Keratinocyte (primary cell): ENCODE measurements at regions not wholly inside any gene's neighbourhood (a gene's known extent, or its start where the extent isn't known, plus 50 kb on each side); places are given as distances from the start of the nearest gene placed in this dataset.
"Not testable (repeated sequence)": the region's sequence is repeated elsewhere in the genome, so short reads cannot be mapped to it uniquely, and the experiment has no call there.

ENCODE experiments used
- DNase-seq: peaks from one replicate; pipeline ENCODE4 v3.0.0-alpha.2; 2011; ENCODE audit warnings: low read depth, missing footprints, low spot score
- FAIRE-seq: peaks from 2 replicates; lab custom pipeline; 2011; peaks lifted over from hg19 to GRCh38; lab: Jason Lieb, UNC
- H2AFZ ChIP-seq: 2 replicates; pipeline ENCODE4 v1.6.0; 2012; ENCODE audit warnings: low read length, control low read depth, inconsistent platforms; ENCODE audit not compliant: control insufficient read depth
- H3K27ac ChIP-seq: 2 replicates; pipeline ENCODE4 v1.5.1; 2011; ENCODE audit warnings: low read length; ENCODE audit not compliant: control insufficient read depth, insufficient read depth
- H3K27me3 ChIP-seq: 3 replicates; pipeline ENCODE4 v1.6.0; 2011; ENCODE audit warnings: low read length; ENCODE audit not compliant: control insufficient read depth, insufficient read depth; ENCODE audit errors: extremely low read depth
- H3K36me3 ChIP-seq, 2 experiments: 2 replicates in 1 of 2; 3 replicates in 1 of 2; pipeline ENCODE4 v1.5.1; 2011; ENCODE audit warnings: low read length in 2 of 2, mild to moderate bottlenecking in 1 of 2; ENCODE audit not compliant: control insufficient read depth in 2 of 2, insufficient read depth in 2 of 2; ENCODE audit errors: extremely low read depth in 1 of 2
- H3K4me1 ChIP-seq: 3 replicates; pipeline ENCODE4 v1.5.1; 2011; ENCODE audit warnings: low read length; ENCODE audit not compliant: control insufficient read depth, insufficient read depth; ENCODE audit errors: extremely low read depth
- H3K4me2 ChIP-seq: 3 replicates; pipeline ENCODE4 v1.6.0; 2011; ENCODE audit warnings: low read depth, low read length; ENCODE audit not compliant: control insufficient read depth, insufficient read depth; ENCODE audit errors: extremely low read depth
- H3K4me3 ChIP-seq, 3 experiments: fragments of 200-600 bp in 1 of 3; sonication (generic) in 1 of 3; 2 replicates in 2 of 3; 3 replicates in 1 of 3; pipeline ENCODE4 v1.5.1; 2011 to 2016; ENCODE audit warnings: low read length in 3 of 3, mild to moderate bottlenecking in 3 of 3, control low read depth in 2 of 3, inconsistent platforms in 1 of 3, low read depth in 1 of 3, mixed read lengths in 1 of 3, mixed run types in 1 of 3, moderate library complexity in 1 of 3; ENCODE audit not compliant: control insufficient read depth in 2 of 3, insufficient read depth in 2 of 3; ENCODE audit errors: extremely low read depth in 1 of 3
- H3K79me2 ChIP-seq: 2 replicates; pipeline ENCODE4 v1.6.0; 2012; ENCODE audit warnings: low read length; ENCODE audit not compliant: control insufficient read depth, insufficient read depth
- H3K9ac ChIP-seq: 3 replicates; pipeline ENCODE4 v1.6.0; 2011; ENCODE audit warnings: low read length; ENCODE audit not compliant: control insufficient read depth, insufficient read depth; ENCODE audit errors: extremely low read depth
- H3K9me1 ChIP-seq: 3 replicates; pipeline ENCODE4 v1.6.0; 2011; ENCODE audit warnings: low read length; ENCODE audit not compliant: control insufficient read depth, insufficient read depth; ENCODE audit errors: extremely low read depth
- H3K9me3 ChIP-seq: 2 replicates; pipeline ENCODE4 v1.5.1; 2012; ENCODE audit warnings: low read depth, low read length; ENCODE audit not compliant: control insufficient read depth
- H4K20me1 ChIP-seq: 3 replicates; pipeline ENCODE4 v1.6.0; 2011; ENCODE audit warnings: low read length; ENCODE audit not compliant: control insufficient read depth, insufficient read depth; ENCODE audit errors: extremely low read depth
- EZH2 ChIP-seq: IDR thresholded peaks from one replicate; pipeline ENCODE4 v1.6.1; 2012; ENCODE audit warnings: inconsistent platforms, mild to moderate bottlenecking, low read length, moderate library complexity
- dilution Hi-C: fragments of 300-500 bp; cut with MboI; formaldehyde crosslinking; loops from one replicate; pipeline ENCODE4 v1.7.0; 2020; ENCODE audit warnings: low sequenced_read_pairs; ENCODE audit not compliant: extremely low pct_ligation_motif_present
- TF ChIP-seq, protein P1 (sequence below), 3 experiments: IDR thresholded peaks in 1 of 3; conservative IDR thresholded peaks in 1 of 3; optimal IDR thresholded peaks in 1 of 3; 2 replicates in 2 of 3; 3 replicates in 1 of 3; pipeline versions ENCODE3 to v1.5.1; 2011; ENCODE audit warnings: low read length in 3 of 3, mild to moderate bottlenecking in 3 of 3, moderate library complexity in 2 of 3, control low read depth in 1 of 3, inconsistent platforms in 1 of 3; ENCODE audit not compliant: insufficient read depth in 2 of 3; ENCODE audit errors: extremely low read depth in 1 of 3

DNA sequence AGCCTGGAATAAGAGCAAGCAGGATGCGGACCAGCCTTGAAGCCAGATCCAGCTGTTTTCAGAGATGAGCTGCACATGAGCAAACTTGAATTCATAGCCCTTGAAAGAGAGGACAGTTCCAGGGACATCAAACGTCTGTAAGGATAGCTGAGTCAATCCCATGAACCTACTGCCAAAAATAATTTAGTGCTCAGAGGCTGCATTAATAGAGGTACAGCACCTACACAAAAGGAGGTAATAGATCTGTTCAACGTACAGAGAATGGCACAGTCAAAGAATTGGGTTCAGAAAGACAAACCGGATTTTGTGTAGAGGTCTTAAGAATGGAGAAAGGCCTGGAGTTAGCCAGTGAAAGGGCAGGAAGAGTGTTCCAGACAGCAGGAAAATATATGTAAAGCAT lies 110.8 kb upstream of the ZC3H12A start:
- Histone ChIP-seq H4K20me1 (no peaks in the 10 kb centered on the region), H2AFZ (no peak overlapping the region), H3K27me3 (no peaks in the 10 kb centered on the region), H3K27ac (no peak overlapping the region), H3K9me3 (no peaks in the 10 kb centered on the region), H3K79me2 (no peaks in the 10 kb centered on the region), H3K4me1 (no peaks in the 10 kb centered on the region), H3K4me3 (no peak overlapping the region), H3K4me2 (no peak overlapping the region), H3K9ac (no peak overlapping the region), H3K36me3 (no peaks in the 10 kb centered on the region), H3K9me1 (no peaks in the 10 kb centered on the region)
- DNase-seq: no peak
- FAIRE-seq: no peak
- TF ChIP-seq EZH2: no peak
- TF ChIP-seq, protein P1, sequence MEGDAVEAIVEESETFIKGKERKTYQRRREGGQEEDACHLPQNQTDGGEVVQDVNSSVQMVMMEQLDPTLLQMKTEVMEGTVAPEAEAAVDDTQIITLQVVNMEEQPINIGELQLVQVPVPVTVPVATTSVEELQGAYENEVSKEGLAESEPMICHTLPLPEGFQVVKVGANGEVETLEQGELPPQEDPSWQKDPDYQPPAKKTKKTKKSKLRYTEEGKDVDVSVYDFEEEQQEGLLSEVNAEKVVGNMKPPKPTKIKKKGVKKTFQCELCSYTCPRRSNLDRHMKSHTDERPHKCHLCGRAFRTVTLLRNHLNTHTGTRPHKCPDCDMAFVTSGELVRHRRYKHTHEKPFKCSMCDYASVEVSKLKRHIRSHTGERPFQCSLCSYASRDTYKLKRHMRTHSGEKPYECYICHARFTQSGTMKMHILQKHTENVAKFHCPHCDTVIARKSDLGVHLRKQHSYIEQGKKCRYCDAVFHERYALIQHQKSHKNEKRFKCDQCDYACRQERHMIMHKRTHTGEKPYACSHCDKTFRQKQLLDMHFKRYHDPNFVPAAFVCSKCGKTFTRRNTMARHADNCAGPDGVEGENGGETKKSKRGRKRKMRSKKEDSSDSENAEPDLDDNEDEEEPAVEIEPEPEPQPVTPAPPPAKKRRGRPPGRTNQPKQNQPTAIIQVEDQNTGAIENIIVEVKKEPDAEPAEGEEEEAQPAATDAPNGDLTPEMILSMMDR (optimal IDR thresholded peaks at IDR 0.05 in 1 of 3, IDR thresholded peaks at IDR 0.05 in 1 of 3, conservative IDR thresholded peaks at IDR 0.05 in 1 of 3; ENCODE audit: extremely low read depth in 1 of 3, insufficient read depth in 2 of 3, low read length in 3 of 3): no peak
- dilution Hi-C loops: no loop called here

- DNase-seq, H2AFZ ChIP-seq, H3K4me1 ChIP-seq, H4K20me1 ChIP-seq, H3K27ac ChIP-seq, H3K27me3 ChIP-seq, H3K9me1 ChIP-seq, dilution Hi-C loops, H3K36me3 ChIP-seq, FAIRE-seq, H3K9me3 ChIP-seq, H3K9ac ChIP-seq, H3K4me2 ChIP-seq, H3K79me2 ChIP-seq, H3K4me3 ChIP-seq: not testable (repeated sequence)
Measured at GRCh38 chr1:37368665-37369315, 105.6 kb upstream of the ZC3H12A start.

GRCh38 chr1:37372302-37372701 lies 102.1 kb upstream of the ZC3H12A start:
- dilution Hi-C loops: no loop called here
- DNase-seq (no peak), FAIRE-seq (no peak)
- no peak overlapping the region for H3K4me3 ChIP-seq
- H4K20me1 ChIP-seq: no peaks in the 10 kb centered on the region
- H3K9me1 ChIP-seq: no peaks in the 10 kb centered on the region
- H3K27ac ChIP-seq: no peak overlapping the region
- no peaks in the 10 kb centered on the region for H3K9me3 ChIP-seq
- no peaks in the 10 kb centered on the region for H3K79me2 ChIP-seq
- H2AFZ ChIP-seq: no peak overlapping the region
- no peaks in the 10 kb centered on the region for H3K36me3 ChIP-seq
- H3K4me1 ChIP-seq: no peaks in the 10 kb centered on the region
- H3K9ac ChIP-seq: no peak overlapping the region
- TF ChIP-seq, protein P1 (optimal IDR thresholded peaks at IDR 0.05 in 1 of 3, IDR thresholded peaks at IDR 0.05 in 1 of 3, conservative IDR thresholded peaks at IDR 0.05 in 1 of 3; ENCODE audit: extremely low read depth in 1 of 3, insufficient read depth in 2 of 3, low read length in 3 of 3): no peak
- no peak for TF ChIP-seq EZH2
- peaks cover 3% of the 10 kb centered on the region for H3K27me3 ChIP-seq
- no peak overlapping the region for H3K4me2 ChIP-seq
